Muscle of back (tissue), 3 donors: ENCODE measurements at regions not wholly inside any gene's neighbourhood (a gene's known extent, or its start where the extent isn't known, plus 50 kb on each side); places are given as distances from the start of the nearest gene placed in this dataset.
"Not testable (repeated sequence)": the region's sequence is repeated elsewhere in the genome, so short reads cannot be mapped to it uniquely, and the experiment has no call there.

ENCODE experiments used
- DNase-seq, 3 donors: peaks; one replicate each; pipeline versions ENCODE4 v3.0.0 to v3.0.0-alpha.2; 2013

DNA sequence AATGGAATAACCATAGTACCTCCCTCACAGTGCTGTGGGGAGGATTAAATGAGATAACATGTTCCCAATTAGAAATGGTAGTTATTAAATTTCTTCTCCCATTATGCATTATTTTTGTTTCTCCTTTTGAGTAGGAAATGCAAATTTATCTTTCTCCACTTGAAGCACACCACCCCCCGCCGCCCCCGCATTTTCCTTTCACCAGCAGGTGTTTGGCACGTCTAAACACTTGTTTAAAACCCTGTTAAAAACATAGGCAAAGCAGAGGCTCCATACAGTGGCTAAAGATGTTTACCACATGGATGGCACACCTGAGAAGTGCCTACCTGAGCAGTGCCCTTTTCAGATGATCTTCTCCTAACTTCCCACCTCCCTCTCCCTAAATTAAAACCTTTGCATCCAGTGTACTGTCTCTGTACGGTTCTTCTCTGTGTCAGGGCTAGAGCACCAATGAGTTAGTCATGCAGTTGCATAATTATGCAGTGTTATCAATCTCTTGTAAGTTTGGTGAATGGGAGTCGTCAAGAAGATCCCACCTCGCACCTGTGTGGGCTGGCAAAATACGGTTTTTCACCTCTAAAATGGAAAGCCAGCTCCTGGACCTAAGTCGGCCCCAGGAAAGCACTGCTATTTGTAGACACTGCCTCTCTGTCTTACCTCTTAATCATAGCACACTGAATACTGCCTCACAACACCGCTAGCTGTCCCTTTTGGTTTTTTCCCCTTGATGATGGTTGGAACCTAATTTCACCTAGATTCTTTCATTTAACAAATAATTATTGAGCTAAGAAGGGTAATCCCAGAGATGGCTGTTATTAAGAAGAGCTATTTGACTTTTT, 122.0 kb downstream of the CT47B1 start:
- DNase-seq, result no peak

DNA sequence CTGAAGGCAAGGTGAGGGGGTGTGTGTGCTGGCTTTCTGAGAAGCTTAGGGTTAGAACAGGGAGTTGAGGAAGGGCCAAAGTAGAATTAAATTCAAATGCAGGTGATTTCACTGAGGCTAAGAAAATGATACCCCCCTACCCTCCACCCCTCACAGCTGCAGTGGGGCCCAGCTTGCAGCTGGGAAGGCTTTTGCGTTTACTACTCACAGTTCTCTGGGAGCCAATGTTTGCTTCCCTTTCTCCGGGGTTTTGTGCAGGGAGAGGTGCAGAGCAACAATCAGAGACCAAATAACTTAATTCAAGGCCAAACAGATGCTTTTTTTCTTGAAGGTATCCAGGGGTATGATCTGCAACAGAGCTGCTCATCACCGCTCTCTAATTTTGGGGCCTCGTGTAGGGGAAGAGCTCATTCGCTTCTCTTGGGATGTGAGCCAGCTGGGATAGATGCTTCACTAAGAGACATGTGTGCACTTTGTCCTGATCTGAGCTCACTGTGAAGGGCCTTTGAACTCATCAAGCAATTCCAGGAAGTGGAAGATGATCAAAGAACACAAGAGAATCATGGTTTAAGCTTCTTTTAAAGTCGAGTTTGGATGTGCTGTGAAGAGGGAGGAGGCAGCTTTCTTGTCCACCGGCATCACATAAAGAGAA, 122.7 kb upstream of the C1GALT1C1 start:
- DNase-seq, result peak in 2 of 3 donors; percentile 48 to 76

DNA sequence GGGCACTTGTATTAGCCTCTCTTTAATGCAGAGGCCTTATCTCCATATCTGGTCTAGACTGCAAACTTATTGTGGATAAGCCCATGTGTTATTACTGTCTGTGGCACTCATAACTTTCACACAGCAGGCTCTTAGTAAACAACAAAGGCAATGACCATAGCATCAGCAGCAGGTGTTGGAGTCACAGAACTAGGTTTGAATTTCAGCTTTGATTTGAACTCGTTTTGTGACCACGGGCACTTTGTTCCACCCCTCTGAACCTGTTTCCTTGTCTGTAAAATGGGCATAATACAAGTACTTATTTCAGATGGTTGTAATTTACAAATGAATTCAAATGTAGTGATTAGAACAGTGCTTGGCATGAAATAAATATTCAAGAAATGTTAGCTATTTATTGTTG, 121.8 kb upstream of the C1GALT1C1 start:
- no peak for DNase-seq

DNA sequence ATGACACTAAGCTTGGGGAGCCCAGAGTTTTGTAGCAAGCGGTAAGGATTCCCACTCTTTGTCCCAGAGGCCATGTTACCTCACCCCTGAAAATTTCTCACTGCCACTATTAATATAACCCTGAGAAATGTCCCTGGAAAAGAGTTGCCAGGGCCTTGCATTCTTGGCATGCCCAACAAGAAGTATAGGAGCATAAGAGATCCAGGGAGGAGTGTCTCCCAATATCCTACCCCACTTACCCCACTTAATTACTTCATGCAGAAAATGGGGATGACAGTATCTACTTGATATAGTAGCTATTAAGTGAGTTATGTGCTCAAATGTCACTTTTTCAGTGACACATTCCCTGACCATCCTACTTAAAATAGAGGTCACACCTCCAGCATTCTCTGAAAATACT, 120.5 kb upstream of the C1GALT1C1 start:
- no peak for DNase-seq

DNA sequence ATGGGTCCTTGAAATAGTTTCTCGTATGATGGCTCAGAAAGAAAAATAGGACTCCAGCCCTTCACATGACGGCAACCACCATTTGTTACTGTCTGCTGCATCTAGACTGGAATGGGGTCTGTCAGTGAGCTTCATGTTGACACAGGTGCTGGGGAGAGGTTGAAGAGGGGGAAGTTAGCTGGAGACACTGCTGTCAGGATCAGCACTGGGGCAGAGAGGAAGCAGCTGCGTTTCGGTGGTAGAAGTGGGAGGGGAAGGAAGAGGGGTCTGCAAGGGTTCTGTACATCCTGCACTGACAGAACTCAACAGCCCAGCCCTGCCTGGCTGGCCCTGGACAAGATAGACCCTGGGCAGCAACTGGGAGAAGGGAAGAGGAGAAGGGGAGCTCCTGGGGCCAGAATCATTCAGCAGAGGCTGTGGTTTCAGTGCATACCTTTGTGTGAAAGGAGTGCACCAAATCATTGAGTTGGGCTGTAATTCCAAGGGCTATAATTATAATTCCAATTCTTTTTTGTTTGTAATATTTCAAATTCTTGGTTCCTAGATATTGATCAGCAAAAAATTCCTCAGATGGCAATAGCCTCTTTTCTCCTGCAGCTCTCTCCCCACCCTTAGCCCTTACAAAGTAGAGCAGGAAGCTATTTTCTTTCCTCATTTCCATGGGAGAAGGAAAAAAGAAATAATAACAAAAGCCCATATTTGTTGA, 119.4 kb upstream of the C1GALT1C1 start:
- no peak for DNase-seq

DNA sequence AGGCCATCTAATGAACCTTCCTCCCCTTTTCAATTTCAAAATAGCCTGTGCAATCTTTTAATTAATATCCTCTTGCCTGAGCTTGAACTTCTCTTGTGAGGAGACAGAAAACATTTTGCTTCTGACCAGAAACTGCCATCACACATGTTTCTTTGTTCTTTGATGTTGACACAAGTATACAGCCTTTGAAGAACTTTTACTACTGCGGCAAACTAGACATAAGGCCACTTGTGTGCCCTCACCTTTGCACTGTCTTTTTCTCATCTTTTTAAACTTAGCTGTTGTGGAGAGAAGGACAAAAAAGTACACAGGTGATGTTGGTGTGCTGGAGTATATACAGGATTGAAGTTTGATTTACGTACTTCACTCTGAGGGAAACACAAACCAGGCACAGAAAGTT, 116.3 kb upstream of the C1GALT1C1 start:
- no peak for DNase-seq

DNA sequence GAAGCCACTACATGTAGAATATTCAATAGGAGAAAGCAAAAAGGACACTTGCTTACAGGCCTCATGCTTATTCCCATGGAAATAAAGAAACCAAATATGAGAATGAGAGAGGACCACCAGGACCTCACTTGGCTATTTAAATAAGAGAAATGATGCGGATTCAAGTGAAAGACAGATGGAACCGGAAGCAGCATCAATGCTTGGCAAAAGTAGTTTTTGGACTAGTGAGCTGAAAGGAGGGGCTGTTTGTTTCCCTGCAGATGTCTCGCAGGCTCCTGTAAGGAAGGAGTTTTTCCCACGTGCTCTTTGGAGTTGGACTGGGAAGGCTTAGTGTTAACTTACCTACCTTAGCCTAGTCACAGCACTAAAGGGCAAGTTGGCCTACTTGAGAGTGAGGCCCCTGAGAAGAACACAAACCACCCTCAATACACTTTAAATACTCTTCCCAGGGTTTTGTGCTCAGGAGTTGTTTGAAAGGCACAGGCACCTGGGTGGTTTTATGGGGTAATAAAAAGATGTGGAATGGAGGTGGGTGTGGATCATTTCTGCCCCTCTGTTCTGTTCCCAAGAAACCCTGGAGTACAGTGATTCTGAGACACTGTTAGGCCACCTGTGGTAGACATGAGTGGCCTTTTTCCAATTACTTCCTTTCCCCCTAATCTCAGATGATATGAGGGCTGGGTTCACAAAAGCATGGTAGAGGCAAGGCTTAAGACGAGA, 113.3 kb upstream of the C1GALT1C1 start:
- DNase-seq, result peak in 2 of 3 donors; percentile 30 to 65

DNA sequence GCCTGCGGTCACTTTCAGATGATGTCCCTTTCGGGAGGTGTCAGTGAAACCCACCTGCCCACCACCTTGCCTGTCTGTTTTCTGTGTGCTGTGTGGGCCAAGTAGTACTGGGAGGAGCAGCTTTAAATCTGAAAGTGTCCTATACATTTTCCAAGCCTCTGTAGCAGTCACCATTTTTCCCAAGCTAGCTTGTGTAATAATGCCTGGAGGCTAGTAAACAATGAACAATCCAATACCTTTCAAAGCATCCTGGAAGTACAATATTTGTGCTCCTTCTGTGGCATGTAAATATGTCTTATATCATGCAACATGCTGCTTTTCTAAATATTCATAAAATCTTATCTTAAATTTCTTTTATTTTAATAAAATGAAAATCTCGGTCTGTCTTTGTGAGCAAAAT, 111.6 kb upstream of the C1GALT1C1 start:
- no peak for DNase-seq

DNA sequence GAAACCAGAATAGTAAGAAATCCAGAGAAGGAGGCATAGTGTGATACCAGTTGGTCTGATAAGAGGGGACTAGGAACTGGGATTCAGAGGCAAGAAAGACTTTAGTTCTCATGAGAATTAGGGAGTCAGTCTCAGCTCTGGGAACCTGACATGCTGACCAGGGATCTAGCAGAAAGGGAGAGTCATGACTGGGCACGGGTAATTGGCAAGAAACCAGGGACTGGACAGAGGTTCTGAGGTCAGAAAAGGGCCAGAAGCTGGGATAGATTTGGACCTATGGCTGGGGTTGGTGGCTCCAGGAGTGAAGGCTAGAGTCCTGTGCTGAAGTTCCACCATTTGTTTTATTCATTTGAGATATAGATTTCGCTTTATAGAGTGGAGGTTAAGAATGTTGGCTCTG, 110.2 kb upstream of the C1GALT1C1 start:
- no peak for DNase-seq

DNA sequence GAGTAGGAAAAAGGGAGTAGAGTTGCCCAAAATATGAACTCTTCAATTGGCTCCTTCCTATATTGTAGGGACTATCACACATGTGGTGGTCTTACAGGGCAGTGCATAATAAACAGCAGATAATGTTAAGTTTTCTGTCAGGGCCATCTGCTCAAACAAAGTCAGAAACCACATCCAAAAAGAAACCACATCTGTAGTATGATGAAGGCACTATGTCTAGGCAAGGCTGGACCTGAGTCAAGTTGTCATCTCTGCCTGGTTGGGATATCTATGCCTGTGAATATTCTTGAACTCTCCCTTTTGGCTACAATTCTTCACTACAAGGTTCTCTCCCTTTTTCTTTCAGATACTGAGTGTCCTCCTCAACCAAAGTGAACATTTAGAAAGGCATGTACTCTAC, 109.4 kb upstream of the C1GALT1C1 start:
- DNase-seq, result no peak

DNA sequence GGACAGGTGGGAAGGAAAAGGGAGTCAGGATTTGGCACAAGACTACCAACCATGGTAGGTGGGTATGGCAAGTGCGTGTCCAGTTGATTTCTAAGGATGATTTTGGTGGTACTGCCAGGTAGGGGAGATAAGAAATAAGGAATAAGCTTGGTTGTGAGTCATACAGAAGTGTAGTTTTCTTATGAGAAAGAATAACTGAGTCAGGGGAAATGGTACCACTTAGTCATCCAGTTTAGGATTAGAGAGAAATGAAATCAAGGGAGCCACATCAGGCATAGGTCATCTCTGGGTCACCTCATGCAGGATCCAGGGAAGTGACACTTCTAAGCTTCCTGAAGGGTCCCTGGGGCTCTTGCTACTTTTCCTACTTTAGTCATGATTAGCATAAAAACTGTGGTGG, 107.1 kb upstream of the C1GALT1C1 start:
- DNase-seq, result no peak

DNA sequence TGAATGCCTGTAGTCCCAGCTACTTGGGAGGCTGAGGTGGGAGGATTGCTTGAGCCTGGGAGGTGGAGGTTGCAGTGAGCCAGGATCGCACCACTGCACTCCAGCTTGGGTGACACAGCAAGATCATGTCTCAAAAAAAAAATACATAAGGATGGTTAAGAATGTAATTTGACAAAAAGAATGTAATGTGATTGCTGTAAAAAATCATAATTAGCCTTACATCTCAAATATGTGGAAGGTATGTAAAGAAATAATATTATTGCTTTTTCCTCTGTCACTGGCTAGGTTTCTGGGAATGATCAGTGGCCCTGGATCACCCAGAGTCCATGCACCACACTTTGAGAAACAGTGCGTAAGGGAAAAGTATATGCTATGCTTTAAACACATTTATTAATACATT, 106.1 kb upstream of the C1GALT1C1 start:
- no peak for DNase-seq

DNA sequence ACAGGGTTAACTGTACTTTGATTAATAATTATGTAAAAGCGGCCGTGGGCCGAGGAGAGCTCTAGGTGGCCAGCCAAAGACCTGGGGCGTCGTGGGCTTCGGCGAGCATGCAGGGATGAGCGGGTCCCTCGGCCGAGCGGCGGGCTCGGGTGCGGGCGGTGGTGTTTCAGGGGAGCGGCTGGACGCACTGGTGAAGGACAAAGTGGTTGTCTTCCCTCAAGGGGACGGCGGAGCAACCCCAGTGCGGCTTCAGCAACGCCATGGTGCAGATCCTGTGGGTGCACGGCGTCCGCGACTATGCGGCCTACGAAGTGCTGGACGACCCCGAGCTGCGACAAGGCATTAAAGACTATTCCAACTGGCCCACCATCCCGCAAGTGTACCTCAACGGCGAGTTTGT, 103.0 kb upstream of the C1GALT1C1 start:
- no peak for DNase-seq

DNA sequence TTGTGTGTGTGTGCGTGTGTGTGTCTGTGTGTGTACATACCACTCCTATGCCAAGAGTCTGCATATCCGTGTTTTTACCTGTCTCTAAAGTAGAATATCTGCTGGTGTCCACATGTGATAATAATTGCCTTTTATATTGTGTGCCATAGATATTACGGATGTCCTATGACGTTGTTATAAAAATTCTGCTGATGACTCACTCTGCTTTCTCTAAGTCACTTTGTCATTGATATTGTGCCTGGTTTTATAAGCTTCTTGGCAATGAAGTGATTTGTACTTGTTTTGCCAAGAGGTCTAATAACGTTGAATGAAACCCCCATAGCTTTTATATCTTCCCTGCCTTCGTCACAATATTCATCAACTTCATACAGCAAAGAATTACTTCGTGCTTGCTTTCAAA, 102.6 kb upstream of the C1GALT1C1 start:
- no peak for DNase-seq

DNA sequence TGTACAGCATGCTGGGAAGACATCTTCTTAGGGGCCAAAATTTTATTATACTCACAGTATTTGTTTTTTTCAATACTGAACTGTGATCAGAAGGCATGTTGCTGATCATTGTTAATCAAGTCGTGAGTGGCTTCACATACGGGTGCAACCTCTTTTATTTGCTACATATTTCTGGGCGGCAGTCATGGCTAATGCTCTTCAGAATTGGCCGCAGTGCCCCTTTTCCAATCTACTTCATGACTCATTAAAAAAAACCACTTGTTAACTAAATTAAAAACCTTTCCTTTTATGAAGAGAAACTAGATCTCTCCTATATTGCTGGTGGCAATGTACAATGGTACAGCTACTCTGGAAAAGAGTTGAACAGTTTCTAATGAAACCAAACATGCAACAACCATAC, 101.5 kb upstream of the C1GALT1C1 start:
- DNase-seq, result no peak

DNA sequence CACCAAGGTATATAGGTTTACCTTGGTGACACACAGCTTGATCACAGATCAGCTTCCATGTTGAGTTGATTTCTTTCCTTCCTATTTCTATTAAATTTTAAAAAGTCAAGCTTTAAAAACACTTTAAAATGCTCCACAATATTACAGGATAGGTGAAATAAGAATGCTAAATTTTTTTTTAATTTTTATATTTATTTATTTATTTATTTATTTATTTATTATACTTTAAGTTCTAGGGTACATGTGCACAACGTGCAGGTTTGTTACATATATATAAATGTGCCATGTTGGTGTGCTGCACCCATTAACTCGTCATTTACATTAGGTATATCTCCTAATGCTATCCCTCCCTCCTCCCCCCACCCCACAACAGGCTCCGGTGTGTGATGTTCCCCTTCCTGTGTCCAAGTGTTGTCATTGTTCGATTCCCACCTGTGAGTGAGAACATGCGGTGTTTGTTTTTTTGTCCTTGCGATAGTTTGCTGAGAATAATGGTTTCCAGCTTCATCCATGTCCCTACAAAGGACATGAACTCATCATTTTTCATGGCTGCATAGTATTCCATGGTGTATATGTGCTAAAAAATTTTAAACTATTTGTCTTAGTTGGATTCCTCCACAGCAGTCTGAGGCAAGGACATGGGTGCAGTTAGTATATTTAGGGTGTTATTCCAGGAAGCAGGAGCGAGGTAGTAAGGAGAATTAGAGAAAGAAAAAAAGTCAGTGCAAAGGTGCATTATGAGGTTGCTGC, 99.8 kb upstream of the C1GALT1C1 start:
- DNase-seq, result not testable (repeated sequence)

DNA sequence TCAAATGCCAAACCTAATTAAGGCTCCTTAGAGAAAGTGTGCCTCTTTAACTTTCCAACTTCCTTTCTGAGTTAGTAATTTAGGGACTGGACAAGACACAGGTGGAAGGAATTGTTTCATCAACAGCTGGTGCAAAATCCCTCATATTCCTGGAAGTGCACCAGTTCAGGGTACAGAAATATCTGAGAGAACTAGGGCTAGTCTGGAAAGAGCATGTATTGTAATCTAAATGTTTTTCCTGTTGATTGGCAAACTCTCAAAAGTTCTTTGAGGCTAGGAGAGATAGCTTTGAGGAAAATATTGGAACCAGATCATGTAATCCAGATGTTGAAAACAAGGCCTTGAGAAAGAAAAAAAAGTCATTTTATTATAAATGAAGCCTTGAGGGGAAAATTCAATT, 98.1 kb upstream of the C1GALT1C1 start:
- peak; percentile 35 to 78 (median 46) for DNase-seq

DNA sequence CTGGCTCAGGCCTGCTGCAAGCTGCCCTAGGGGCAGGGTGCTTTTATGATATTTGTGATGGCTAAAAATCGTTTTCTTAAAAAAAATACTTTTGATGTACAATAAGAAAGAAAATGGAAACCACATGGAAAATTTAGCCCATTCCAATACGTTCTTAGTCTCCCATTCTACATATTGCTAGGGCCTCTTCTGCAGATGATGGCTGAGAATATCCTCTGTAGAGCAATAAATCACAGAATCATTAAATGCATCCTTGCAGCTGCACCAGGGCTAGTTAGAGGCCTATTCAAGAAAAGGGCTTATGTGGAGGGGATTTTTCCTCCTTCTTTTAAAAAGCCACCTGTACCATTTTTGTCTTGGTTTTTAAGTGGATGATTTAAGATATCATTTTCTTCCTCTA, 97.6 kb upstream of the C1GALT1C1 start:
- peak; percentile 62 to 87 (median 67) for DNase-seq

DNA sequence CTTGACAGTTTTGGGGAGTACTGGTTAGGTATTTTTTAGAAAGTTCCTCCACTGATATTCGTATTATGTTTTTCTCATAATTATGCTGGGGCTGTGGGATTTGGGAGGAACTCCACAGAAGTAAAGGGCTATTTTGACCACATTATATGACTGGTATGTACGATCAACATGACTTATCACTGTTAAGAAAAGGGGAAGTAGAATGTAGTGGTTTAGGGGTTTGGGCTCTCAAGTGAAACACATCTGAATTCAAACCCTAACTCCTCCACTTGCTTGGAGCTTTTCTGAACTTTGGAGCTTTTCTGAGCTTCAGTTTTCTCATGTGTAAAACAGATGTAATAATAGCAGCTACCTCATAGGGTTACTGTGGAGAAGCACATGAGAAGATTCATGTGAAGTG, 96.4 kb upstream of the C1GALT1C1 start:
- DNase-seq, result no peak

DNA sequence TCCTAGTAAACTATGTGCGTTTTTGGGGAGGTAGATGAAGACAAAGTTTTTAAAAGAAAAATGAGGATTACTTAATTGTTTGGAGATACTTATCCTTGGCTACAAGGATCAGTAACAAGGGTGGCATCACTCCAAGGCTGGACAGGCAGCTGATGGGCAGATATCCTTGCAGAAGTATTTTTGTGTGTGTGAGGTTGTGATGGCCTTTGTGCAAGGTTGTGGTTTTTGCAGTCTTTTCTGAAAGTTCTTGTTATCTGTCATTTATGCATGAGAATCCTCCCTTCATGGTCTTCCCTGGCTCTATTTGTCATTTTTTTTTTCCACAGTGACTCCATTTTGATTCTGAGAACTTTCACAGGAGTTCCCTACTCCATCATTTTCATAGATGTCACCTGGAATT, 96.0 kb upstream of the C1GALT1C1 start:
- no peak for DNase-seq

DNA sequence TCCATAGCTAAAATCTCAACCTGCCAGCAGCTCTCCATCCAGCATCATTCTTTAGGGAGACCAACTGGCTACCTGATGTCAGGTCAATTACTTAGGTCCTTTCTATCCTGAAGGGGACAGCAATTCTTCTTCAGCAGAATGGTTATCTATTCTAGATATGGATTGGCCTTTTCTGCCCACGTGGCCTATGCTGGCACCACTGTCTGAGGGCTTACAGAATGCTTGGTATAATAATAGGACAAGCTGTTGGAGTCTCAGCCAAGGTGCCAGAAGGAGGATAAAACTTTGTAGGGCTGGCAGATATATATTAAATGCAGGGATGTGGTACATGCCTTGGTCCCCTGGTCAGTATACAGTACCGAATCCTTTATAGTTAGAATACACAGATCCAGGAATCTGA, 89.8 kb upstream of the C1GALT1C1 start:
- no peak for DNase-seq

DNA sequence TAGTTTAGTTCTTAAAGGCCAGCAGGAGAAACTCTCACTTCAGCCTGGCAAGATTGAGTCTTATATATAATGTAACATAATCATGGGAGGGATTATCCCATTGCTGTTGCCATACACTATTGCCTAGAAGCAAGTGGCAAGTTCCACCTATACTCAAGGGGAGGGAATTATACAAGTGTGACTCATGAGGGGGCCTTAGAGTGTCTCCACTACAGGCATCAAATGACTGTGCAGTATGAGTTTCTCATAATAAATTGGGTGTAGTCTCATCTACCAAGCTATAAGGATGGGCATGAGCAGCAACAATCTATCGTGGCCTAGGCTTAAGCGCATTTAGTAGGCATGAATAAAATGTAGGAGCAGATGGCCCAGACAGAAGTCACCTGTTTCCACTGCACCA, 89.1 kb upstream of the C1GALT1C1 start:
- DNase-seq, result no peak
